Fibroblast of the conjunctiva (primary cell): ENCODE measurements at regions not wholly inside any gene's neighbourhood (a gene's known extent, or its start where the extent isn't known, plus 50 kb on each side); places are given as distances from the start of the nearest gene placed in this dataset.

Source experiments
- DNase-seq: peaks from one replicate; pipeline ENCODE4 v3.0.0-alpha.2; 2010; ENCODE audit warnings: low read depth

GRCh38 chr9:20042128-20042711 is 253.4 kb upstream of the SLC24A2 start:
- no peak for DNase-seq

GRCh38 chr9:20041697-20042081 is 252.9 kb upstream of the SLC24A2 start:
- no peak for DNase-seq

- no peak for DNase-seq
Measured at GRCh38 chr9:20040991-20041696, 252.3 kb upstream of the SLC24A2 start.

GRCh38 chr9:20037699-20038098 is 248.9 kb upstream of the SLC24A2 start:
- DNase-seq: no peak

GRCh38 chr9:20033511-20033910 is 244.7 kb upstream of the SLC24A2 start:
- no peak for DNase-seq

GRCh38 chr9:20032413-20033006 is 243.7 kb upstream of the SLC24A2 start:
- DNase-seq: no peak

GRCh38 chr9:20031836-20032235 is 243.0 kb upstream of the SLC24A2 start:
- no peak for DNase-seq

GRCh38 chr9:20030671-20031070 is 241.8 kb upstream of the SLC24A2 start:
- DNase-seq: no peak

GRCh38 chr9:20030221-20030620 is 241.4 kb upstream of the SLC24A2 start:
- DNase-seq: no peak

GRCh38 chr9:20028849-20029231 is 240.0 kb upstream of the SLC24A2 start:
- no peak for DNase-seq

- no peak for DNase-seq
Measured at GRCh38 chr9:20028192-20028848, 239.5 kb upstream of the SLC24A2 start.

GRCh38 chr9:20023961-20024571 is 235.2 kb upstream of the SLC24A2 start:
- no peak for DNase-seq

GRCh38 chr9:20023210-20023905 is 234.5 kb upstream of the SLC24A2 start:
- no peak for DNase-seq

GRCh38 chr9:20022410-20022809 is 233.6 kb upstream of the SLC24A2 start:
- no peak for DNase-seq

- no peak for DNase-seq
Measured at GRCh38 chr9:20016611-20017010, 227.8 kb upstream of the SLC24A2 start.

GRCh38 chr9:20015427-20015931 is 226.6 kb upstream of the SLC24A2 start:
- no peak for DNase-seq

GRCh38 chr9:20014168-20014567 is 225.3 kb upstream of the SLC24A2 start:
- DNase-seq: no peak

- DNase-seq: no peak
Measured at GRCh38 chr9:20012232-20012631, 223.4 kb upstream of the SLC24A2 start.

GRCh38 chr9:20009606-20010005 is 220.8 kb upstream of the SLC24A2 start:
- DNase-seq: no peak

- no peak for DNase-seq
Measured at GRCh38 chr9:20002011-20002410, 213.2 kb upstream of the SLC24A2 start.

GRCh38 chr9:20001058-20001457 is 212.2 kb upstream of the SLC24A2 start:
- no peak for DNase-seq
